Fibroblast of mammary gland (primary cell): ENCODE measurements at regions not wholly inside any gene's neighbourhood (a gene's known extent, or its start where the extent isn't known, plus 50 kb on each side); places are given as distances from the start of the nearest gene placed in this dataset.

Experiments
- DNase-seq: peaks from one replicate; pipeline ENCODE4 v3.0.0-alpha.2; 2010; ENCODE audit warnings: low read depth
- H3K4me3 ChIP-seq: 2 replicates; pipeline ENCODE4 v1.5.1; 2011; ENCODE audit warnings: low read depth, mild to moderate bottlenecking, low read length, moderate library complexity; ENCODE audit not compliant: control insufficient read depth
- TF ChIP-seq, protein P1 (sequence below): conservative IDR thresholded peaks from 2 replicates; pipeline ENCODE4 v1.5.1; 2011; ENCODE audit warnings: low read depth, low read length, inconsistent platforms; ENCODE audit not compliant: control insufficient read depth, insufficient read depth

DNA sequence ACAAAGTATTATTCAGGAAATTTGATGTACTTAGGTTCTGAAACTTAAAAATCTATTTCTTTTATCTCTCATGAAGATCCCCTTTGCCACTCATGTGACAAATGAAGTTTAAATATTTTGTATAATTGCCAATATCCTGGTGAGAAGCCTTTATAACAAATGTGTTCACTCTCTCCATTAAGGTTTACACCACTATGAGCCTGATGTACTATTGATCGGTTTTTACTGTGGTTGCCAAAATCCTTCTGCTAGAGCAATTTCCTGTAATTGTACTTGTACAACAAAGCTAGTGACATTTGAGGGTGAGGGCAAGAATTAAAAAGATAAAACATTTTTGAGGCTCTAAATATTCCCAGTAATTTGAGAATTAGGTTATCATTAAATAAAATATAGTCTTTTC is 222.3 kb upstream of the CDH19 start:
- no peak for DNase-seq
- TF ChIP-seq, protein P1, sequence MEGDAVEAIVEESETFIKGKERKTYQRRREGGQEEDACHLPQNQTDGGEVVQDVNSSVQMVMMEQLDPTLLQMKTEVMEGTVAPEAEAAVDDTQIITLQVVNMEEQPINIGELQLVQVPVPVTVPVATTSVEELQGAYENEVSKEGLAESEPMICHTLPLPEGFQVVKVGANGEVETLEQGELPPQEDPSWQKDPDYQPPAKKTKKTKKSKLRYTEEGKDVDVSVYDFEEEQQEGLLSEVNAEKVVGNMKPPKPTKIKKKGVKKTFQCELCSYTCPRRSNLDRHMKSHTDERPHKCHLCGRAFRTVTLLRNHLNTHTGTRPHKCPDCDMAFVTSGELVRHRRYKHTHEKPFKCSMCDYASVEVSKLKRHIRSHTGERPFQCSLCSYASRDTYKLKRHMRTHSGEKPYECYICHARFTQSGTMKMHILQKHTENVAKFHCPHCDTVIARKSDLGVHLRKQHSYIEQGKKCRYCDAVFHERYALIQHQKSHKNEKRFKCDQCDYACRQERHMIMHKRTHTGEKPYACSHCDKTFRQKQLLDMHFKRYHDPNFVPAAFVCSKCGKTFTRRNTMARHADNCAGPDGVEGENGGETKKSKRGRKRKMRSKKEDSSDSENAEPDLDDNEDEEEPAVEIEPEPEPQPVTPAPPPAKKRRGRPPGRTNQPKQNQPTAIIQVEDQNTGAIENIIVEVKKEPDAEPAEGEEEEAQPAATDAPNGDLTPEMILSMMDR = no peak
- no peak overlapping the region for H3K4me3 ChIP-seq

DNA sequence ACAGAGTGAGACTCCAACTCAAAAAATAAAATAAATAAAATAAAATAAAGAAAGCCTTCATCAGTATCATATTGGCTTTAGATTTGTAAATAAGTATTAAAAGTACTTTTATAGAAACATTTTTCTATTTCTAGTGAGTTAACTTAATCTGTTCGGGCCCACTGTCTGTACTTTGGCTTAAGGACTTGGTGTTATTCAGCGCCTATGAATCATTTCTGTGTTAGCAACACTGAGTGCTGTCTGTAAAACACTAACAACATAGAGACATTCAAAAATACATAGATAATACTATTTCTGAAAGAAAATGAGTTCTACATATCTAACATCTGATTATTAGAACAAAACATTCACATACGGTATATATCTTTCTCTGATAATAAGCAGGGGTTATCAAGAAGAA is 221.5 kb upstream of the CDH19 start:
- no peak for DNase-seq
- no peak overlapping the region for H3K4me3 ChIP-seq
- TF ChIP-seq, protein P1 = no peak

DNA sequence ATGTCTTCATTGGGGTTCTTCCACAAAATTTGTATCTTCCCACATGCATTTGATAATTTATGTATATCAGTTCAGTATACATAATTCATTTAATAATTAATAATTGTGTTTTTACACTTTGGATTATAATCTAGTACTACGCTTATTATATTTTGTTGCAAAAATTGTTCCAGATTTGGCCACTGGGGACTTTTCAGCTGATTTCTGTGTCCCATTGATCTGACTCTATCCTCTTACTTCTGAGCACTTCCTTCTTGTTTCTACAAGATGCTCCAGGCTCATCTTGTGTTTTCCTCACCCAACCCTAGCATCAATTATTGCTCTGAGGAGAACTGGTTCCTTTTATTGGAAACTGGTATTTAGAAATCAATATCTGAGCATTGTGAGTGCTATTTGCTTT is 215.3 kb upstream of the CDH19 start:
- no peak for DNase-seq
- H3K4me3 ChIP-seq = no peak overlapping the region
- TF ChIP-seq, protein P1 = no peak

DNA sequence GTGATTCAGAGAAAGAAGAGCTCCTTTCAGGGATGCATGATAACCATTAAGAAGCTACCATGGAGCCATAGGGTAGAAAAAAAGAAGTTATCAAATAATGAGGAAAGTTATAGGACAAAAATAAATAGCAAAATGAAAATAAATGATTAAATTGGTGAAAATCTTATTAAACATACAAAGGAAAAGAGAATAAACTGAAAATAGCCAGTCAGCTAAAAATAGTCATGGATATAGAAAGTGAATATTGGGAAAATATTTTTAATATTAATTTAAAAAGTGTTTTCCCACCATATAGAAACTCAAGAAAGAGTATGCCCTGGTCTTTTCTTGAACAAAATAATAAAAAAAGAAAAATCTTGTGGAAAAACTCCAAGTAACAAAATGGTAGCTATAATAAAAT is 209.2 kb upstream of the CDH19 start:
- TF ChIP-seq, protein P1 = no peak
- no peak for DNase-seq
- H3K4me3 ChIP-seq = no peak overlapping the region

DNA sequence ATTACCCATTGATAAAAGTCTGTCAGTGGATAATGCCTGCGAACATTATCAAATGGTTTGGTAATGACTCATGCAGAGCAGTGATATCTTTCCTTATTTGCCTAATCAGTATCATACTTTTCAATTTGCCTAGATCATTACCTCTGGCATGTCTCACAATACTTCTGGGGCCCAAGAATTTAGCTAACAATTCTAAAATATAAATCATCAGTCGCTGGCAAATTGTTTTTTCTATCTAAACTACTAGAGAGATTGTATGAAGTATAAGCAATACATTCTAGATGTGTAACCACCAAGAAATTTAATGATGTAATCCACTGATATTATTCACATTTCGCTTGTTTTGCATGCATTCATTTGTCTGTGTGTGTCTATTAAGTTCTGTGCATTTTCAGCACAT is 191.2 kb upstream of the CDH19 start:
- TF ChIP-seq, protein P1 = no peak
- no peak overlapping the region for H3K4me3 ChIP-seq
- DNase-seq = no peak

DNA sequence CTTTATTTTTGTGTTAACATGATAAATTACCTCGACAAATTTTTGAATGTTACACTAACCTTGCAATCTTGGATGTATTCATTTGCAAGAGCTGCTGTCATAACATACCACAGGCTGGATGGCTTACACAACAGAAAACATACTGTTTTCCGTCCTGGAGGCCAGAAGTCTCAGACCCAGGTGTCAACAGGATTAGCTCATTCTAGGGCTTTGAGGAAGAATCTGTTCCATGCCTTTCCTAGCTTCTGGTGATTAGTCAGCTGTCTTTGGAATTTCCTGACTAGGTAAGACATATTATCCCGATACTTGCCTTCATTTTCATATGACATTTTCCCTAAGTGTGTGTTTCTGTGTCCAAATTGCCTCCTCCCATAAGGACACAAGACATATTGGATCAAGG is 188.6 kb upstream of the CDH19 start:
- DNase-seq = no peak

More for the DNA sequence above, 188.6 kb upstream of the CDH19 start:
- no peak overlapping the region for H3K4me3 ChIP-seq
- TF ChIP-seq, protein P1 = no peak
